CD4-positive, alpha-beta T cell treated with Interleukin-15 for 4 hours (primary cell): ENCODE measurements at regions not wholly inside any gene's neighbourhood (a gene's known extent, or its start where the extent isn't known, plus 50 kb on each side); places are given as distances from the start of the nearest gene placed in this dataset.
"Not testable (repeated sequence)": the region's sequence is repeated elsewhere in the genome, so short reads cannot be mapped to it uniquely, and the experiment has no call there.

Experiments used
- DNase-seq: peaks from one replicate; pipeline ENCODE4 v3.0.0-alpha.2; 2020; ENCODE audit warnings: low spot score

DNA sequence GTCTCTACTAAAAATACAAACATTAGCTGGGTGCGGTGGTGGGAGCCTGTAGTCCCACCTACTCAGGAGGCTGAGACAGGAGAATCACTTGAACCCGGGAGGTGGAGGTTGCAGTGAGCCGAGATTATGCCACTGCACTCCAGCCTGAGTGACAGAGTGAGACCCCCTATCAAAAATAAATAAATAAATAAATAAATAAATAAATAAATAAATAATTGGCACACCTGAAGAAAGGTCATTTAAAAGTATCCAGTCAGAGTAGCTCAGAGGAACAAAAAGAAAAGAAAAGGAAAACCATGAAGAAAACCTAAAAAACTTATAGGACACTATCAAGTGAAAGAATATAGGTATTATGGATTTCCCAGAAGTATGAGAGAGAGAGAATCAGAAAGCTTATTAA lies 330.1 kb upstream of the AR start:
- DNase-seq, result not testable (repeated sequence)

DNA sequence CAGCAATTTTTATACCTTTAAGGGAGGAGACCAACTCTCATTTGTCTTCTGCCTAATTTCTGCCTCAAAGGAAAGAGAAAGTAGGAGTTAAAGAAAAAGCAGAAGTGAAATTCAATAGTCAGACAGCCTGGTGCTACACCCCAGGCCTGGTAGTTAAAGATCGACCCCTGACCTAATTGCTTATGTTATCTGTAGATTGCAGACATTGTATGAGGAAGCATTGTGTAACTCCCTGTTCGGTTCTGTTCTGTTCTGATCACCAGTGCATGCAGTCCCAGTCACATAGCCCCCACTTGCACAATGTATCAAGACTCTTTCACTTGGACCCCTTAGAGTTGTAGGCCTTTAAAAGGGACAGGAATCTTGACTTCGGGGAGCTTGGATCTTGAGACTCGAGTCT lies 335.9 kb upstream of the AR start:
- no peak for DNase-seq

- DNase-seq, result no peak
Observed at GRCh38 chrX:67159437-67159836, 384.4 kb upstream of the AR start.

GRCh38 chrX:67114635-67115034 lies 429.2 kb upstream of the AR start:
- no peak for DNase-seq

DNA sequence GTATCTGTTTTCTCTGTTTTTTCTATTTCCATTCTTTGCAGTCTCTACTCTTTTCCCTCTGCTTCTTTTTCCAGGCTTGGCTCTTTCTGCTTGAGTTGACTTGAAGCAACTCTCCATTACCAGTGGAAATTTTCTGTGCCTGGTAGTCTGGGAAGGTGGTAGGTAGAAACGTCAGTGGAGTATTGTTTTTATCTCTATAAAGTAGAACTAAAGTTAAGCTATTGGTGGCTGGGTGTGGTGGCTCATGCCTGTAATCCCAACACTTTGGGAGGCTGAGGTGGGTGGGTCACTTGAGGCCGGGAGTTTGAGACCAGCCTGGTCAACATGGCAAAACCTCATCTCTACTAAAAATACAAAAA lies 438.1 kb upstream of the AR start:
- no peak for DNase-seq

GRCh38 chrX:67104982-67105757 lies 438.7 kb upstream of the AR start:
- DNase-seq, result no peak

DNA sequence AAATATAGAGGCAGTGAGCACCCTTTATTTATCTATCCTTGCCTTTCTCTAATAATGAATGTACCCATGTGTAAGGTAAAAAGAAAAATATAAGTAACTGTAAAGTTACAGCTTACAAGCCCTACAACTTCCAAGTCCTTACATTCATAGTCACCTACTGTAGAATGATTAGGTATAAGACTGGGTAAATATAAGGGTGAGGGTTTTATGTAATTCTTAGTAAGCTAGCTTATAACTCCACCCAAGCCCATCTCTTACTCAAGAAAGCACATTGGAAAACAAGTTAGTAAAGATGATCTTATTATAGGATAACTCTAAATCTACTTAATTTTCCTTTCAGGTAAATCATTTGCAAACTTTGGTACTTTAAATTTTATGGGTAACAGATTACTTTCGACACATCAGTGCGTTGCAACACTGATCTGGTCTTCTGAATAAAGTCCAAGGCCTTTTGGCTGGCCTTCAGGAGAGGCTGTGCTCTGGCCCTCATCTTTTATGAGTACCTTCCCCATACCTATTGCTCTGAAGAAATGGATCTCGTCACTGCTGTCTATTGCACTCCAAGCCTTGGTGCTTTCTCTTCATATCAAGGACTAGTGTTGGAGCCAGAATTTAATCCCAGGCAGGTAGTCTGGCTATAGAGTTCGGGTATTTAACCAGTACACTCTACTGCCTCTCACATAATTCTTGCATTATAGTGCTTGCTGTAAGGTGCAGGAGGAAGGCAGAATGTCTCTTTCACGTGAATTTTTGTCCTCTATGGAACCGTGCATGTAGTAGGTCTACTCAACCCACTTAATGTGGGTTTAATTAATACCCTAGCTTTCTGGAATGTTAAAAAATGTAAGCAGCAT lies 443.6 kb upstream of the AR start:
- DNase-seq, result no peak

DNA sequence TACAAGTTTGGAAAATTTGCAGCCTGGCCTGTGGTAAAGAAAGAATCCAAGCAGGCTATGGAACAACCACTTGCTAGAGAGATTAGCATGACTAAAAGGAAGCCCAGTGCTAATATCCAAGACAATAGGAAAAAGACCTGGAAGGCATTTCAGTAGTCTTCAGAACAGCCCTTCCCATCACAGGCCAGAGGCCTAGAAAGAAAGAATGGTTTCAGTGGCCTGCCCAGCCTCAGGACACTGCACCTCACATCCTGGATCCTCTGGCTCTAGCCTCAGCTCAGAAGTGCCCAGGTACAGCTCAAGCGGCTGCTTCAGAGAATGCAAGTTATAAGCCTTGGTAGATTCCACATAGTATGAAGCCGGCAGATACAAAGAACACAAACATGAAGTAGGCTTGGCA lies 449.8 kb upstream of the AR start:
- no peak for DNase-seq

DNA sequence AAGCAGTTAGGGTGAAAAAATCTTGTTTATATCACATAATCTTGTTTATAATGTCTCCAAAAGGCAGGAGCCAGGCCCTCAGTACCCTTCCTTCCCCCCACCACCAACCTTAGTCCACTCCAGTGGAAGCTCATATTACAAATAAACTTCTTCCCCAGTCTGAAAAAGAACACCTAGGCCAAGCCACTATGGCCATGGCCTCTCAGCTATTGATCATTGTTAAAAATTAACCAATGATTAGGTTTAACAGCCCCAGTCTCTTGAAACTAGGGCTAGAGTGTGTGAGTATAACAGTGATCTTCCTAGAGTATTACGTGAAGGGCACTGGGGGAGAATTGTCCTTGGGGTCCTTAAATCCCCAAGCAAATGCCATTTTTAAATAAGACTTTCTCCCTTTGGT lies 411.9 kb upstream of the EDA2R start:
- DNase-seq, result no peak

GRCh38 chrX:67044866-67045265 lies 406.0 kb upstream of the EDA2R start:
- DNase-seq, result no peak

- DNase-seq, result no peak
Observed at GRCh38 chrX:67044029-67044653, 405.3 kb upstream of the EDA2R start.

DNA sequence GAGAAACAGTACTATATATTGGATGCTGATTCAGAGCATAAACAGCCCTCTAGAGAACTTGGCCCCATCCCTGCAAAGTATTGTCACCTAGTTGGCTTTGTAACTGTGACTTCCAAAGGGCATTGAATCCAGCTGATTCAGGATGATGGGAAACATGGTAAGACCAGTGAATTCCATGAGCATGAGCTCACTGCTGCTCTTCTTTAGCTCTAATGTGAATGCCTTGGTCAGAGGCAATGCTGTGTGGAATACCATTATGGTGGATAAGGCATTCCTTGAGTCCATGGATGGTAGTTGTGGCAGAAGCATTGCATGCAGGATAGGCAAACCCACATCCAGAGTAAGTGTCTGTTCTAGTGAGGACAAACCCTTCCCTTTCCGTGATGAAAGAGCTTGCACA lies 365.6 kb upstream of the EDA2R start:
- no peak for DNase-seq

DNA sequence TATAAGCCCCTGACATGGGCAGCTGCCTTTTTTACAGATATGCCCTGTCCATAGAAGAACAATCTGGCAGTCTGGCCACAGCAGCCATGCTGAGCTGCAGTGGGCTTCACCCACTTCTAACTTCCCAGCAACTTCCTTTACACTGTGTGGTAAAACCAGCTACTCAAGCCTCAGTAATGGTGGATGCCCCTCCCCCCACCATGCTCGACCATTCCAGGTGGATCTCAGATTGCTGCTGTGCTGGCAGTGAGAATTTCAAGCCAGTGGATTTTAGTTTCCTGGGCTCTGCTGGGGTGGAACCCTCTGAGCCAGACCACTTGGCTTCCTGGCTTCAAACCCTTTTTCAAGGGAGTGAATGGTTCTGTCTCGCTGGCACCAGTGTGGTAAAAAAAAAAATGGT lies 355.9 kb upstream of the EDA2R start:
- no peak for DNase-seq

GRCh38 chrX:66992077-66992476 lies 353.2 kb upstream of the EDA2R start:
- DNase-seq, result not testable (repeated sequence)

DNA sequence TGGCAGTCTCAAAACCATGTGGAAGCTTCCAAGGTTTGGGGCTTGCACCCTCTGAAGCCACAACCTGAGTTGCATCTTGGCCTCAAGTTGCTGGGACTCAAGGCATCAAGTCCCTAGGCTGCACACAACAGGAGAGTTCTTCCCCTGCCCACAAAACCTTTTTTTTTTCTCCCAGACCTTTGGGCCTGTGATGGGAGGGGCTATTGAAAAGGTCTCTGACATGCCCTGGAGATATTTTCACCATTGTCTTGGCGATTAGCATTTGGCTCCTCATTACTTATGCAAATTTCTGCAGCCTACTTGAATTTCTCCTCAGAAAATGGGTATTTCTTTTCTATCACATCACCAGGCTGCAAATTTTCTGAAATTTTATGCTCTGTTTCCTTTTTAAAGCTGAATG lies 349.5 kb upstream of the EDA2R start:
- DNase-seq, result no peak

GRCh38 chrX:66961665-66962064 lies 322.8 kb upstream of the EDA2R start:
- DNase-seq, result no peak

- DNase-seq, result no peak
Observed at GRCh38 chrX:66931713-66932112, 292.8 kb upstream of the EDA2R start.

GRCh38 chrX:66930516-66930915 lies 291.6 kb upstream of the EDA2R start:
- not testable (repeated sequence) for DNase-seq

- DNase-seq, result no peak
Observed at GRCh38 chrX:66920296-66920695, 281.4 kb upstream of the EDA2R start.

- no peak for DNase-seq
Observed at GRCh38 chrX:66919280-66919832, 280.5 kb upstream of the EDA2R start.

DNA sequence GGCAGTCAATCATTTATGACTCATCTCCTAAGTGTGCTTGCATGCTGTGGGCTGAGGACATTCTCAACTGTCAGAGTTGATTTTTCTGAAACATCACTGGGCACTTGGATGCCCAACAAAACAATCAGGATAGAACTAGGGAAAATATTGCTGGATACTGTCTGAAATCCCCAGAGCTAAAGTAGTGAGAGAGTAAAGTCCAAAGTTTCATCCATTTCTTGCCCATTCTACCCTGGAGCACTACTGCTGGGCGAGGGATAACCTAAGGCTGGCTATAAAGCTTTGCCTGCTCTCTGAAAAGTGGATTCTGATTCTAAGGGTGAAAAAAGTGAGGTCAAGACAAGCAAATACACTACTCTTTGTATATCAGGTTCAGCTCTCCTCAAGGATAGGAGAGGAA lies 279.6 kb upstream of the EDA2R start:
- DNase-seq, result no peak

DNA sequence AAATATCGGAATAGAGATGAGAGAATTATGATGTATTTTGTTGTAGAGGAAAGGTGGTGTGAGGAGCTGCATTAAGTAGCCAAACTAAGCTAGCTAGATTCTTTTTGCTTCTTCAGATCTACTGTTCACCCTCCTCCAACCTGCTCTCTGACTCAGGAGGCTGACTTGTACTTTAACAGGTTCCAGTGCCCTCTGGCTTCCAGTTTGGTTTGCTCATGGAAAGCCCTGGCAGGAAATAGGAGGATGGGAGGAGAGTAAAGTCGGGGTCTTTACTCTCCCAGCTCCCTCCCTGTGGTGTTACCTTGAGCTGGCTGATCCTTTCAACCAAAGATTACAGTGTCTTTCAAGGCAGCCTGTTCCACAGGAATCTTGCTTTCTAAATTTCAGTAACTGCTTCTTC lies 277.0 kb upstream of the EDA2R start:
- no peak for DNase-seq

- no peak for DNase-seq
Observed at GRCh38 chrX:66914080-66914479, 275.2 kb upstream of the EDA2R start.
